A549 (cell line): ENCODE measurements at regions not wholly inside any gene's neighbourhood (a gene's known extent, or its start where the extent isn't known, plus 50 kb on each side); places are given as distances from the start of the nearest gene placed in this dataset.

ENCODE experiments used
- BCL3 ChIP-seq: fragments of >200 bp; sonication (Bioruptor Twin); formaldehyde crosslinking; IDR thresholded peaks from 3 replicates; pipeline ENCODE4 v1.6.1; 2016
- CTCF ChIP-seq: fragments of >200 bp; sonication (Bioruptor Twin); formaldehyde crosslinking; IDR thresholded peaks from 3 replicates; pipeline ENCODE4 v1.5.1; 2016
- NPAS2 ChIP-seq: fragments of 250-450 bp; sonication (Bioruptor Pico); IDR thresholded peaks from 2 replicates; pipeline ENCODE4 v1.8.0; 2022; ENCODE audit warnings: mild to moderate bottlenecking, moderate library complexity, borderline replicate concordance
- RAD21 ChIP-seq, 2 experiments: fragments of >200 bp in 1 of 2; sonication (Bioruptor Twin) in 1 of 2; formaldehyde crosslinking in 1 of 2; IDR thresholded peaks in 1 of 2; conservative IDR thresholded peaks in 1 of 2; 2 replicates in 1 of 2; 3 replicates in 1 of 2; pipeline ENCODE4 v1.6.1; 2012 to 2018; ENCODE audit warnings: inconsistent platforms in 1 of 2

- TF ChIP-seq BCL3 (no peak), RAD21 (conservative IDR thresholded peaks at IDR 0.05 in 1 of 2, IDR thresholded peaks at IDR 0.05 in 1 of 2) (no peak), CTCF (no peak), NPAS2 (CRISPR knock-in tag) (no peak)
These were observed 831.4 kb downstream of the ADGRL2 start for GRCh38 chr1:82632155-82632554.
